ENCODE measurements at regions not wholly inside any gene's neighbourhood (a gene's known extent, or its start where the extent isn't known, plus 50 kb on each side); places are given as distances from the start of the nearest gene placed in this dataset.

DNA sequence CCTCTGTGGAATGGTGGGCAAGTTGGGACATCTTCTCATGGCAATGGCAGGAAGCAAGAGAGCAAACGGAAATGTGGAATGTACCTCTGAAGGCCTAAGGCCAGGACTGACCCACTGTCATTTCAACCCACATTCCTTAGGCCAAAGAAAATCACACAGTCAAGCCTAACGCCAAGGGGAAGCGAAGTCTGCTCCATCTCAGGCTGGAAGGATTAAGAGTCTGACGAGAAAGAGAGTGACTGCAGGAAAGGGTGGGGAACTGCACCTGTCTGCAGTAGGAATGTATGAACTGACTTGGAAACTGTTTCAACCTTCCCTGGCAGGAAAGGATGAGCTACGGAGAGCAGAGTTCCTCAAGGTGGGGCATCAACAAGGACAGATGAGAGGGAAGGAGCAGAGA, 90.2 kb upstream of the TAS2R1 start:
- no peak for DNase-seq

DNA sequence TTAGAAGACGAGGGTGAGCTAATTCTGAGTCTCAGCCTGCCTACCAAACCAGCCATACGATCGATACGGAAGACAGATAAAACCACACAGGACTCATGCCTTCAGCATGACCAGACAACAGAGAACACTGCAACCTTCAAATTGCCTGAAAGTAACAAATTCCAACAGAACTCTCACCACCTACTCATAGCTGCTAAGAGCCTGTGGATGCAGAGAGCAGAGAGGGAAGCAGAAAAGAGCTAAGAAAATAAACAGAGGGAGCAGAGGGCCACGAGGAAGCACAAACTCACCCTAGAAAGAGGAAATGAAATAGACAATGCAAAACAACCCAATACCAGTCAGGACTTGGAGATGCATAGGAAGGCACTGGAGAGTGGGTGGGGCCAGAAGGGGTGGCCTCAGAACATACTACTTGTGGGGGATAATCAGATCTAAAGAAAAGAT, 86.7 kb upstream of the TAS2R1 start:
- no peak for DNase-seq

- DNase-seq, result no peak
These were observed 85.8 kb upstream of the TAS2R1 start for GRCh38 chr5:9715891-9716335.

DNA sequence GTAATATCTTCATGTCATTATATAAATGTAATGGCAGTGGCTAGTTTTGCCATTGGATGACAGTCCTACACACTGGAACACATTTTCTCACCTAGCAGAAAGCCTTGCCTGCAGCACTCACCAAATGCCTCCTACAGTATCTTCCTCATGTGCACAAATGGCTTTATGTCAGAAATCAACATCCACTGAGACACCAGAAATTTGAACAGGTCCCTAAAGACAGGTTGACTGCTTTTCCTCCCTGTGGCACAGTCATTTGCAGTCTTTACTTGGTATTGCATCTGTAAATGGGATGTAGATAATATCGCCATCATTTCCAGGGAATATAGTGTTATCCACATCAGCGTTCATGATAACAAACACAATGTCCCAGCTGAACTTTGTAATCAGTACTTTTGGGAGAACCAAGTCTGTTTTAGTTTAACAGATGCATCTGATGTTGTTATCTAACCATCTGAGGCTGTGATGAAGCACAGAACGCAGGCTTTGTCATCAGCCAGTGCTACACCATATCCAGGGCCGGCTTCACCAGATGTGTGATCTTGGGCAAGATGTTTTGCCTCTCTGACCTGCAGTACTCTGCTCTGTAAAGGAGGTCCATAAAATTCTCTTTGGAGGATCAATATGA, 83.9 kb upstream of the TAS2R1 start:
- DNase-seq, result no peak

DNA sequence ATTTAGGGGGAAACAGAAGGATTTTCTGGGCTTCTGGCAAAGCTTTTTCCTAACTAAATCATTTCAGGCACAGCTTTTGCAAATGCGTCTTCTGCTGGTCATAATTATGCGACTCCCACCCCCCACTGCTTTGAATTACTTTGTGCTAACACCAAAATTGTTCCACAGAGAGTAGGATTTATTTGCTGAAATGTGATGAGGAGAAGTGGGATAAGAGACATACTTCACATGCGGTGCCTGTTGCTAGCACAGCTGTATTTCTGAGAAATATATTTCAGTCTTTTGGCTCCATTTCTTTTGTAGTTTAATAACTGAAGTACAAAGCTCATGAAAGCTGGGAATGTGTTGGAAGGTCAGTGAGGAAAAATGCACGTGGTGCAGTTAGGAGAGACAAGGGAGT, 83.2 kb upstream of the TAS2R1 start:
- no peak for DNase-seq

DNA sequence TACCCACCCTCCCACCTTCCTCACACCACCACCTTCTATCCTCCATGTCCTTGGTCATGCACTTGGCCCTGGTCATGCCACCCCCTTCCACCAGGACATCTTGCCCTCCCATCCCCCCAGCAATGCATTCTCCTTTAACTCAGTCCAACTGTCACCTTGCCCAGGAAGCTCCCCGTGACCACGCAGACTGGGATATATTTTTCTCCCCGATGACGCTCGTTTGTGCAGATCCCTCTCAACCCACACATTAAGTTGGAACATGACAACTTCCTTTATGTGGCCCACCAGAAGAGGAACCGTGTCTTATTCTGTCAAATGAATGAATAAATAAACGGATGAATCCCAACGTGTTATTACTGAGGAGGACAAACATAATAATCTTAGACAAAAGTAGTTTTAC, 82.8 kb upstream of the TAS2R1 start:
- no peak for DNase-seq

DNA sequence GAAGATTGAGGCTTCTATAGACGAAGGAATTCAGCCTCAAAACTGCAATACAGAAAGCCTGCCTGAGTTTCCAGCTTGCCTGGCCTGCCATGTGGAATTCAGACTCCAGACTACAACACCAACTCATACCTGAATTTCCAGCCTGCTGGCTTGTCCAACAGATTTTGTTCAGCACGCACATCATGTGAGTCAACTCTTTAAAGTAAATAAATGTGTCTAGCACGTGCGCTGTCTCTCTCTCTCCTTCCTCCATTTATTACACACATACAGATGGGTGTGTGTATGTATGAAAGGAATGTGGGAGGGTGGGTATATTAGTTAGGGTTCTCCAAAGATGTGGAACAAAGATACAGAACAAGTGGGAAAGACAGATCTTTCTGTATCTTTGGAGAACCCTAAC, 82.4 kb upstream of the TAS2R1 start:
- DNase-seq, result no peak

DNA sequence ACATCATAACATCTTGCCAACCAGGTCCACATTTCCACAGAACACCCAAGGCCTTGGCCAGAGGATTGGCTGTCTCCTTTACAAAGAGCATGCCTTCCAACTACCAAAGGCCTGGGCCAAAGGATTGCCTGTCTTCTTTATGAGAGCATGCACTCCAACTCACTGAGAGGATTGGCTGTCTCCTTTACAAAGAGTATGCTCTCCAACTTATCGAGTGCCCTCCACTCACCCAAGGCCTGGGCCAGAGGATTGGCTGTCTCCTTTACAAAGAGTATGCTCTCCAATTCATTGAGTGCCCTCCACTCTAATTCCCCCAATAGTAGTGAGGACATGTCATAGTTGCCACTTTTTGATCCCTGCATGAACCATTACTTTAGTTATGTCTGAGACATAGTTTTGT, 79.9 kb upstream of the TAS2R1 start:
- peak; percentile 3 for DNase-seq

DNA sequence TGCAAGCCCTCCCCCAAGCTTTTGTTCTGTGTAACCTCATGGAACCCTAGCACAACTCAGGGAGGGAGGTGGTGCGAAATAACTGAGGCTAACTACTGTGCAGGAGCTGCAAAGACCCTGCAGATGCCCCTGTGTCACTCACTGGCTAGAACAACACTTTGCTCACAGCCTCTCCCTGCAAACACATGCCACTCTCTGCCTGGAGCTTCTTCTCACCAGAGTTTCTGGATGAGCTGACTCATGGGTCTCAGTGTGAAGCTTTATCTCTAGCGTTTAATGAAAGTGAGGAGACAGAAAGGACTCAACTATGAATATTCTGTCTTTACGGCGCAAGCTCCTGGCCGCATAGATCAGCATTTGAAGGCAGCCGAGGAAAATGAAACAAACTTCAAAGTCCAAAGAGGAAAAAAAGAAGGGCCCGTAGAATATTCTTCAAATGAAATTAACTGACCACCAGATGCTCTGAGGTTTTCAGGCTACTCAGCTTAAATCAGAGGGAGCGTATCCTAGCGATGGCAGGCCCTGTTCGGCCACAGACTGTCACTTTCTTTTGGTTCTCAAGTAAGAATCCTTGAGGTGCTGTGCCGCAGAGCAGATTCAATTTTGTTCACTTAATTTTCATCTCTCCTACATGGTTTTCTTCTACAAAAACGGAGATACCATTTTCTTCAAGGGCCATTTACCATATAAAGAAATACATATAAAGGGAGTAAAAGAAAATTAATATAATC, 77.7 kb upstream of the TAS2R1 start:
- no peak for DNase-seq

DNA sequence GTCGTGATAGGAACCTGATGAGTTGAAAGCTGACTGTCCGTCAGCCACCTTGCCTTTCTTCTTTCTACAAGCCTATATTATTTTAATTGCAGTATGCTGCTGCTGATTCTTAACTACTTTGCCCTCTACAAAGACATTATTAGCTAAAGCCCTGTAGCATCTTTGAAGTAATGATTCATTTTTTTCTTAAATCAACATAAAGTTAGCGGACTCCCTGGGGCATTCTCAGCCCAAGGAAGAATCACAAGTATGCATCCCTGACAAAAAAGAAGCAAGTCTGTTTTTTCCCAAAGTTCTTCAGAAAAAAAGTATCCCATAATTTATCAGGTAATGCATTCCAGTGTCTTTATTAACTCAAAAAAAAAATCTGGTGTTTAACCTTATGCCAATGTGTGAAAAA, 69.5 kb upstream of the TAS2R1 start:
- no peak for DNase-seq

DNA sequence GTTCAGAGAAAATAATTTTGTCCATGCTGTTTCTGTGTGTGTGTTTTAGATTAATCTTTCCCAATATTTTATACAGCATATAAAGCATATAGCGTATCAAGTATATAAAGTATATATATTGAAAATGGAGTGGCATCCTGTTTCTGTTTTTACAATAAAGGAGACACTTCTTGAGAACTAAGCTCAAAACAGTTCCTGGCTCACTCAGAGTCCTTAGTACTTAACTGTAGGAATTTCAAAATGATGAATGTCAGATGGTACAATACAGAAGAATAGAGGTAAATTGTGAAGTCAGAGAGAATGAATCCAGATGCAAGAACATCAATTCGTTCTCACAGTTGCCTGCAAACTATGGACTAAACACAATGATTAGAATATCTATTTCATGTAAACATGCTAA, 68.7 kb upstream of the TAS2R1 start:
- DNase-seq, result no peak

- DNase-seq, result no peak
These were observed 68.1 kb upstream of the TAS2R1 start for GRCh38 chr5:9698125-9698826.

GRCh38 chr5:9692576-9692975, 62.4 kb upstream of the TAS2R1 start:
- DNase-seq, result no peak

DNA sequence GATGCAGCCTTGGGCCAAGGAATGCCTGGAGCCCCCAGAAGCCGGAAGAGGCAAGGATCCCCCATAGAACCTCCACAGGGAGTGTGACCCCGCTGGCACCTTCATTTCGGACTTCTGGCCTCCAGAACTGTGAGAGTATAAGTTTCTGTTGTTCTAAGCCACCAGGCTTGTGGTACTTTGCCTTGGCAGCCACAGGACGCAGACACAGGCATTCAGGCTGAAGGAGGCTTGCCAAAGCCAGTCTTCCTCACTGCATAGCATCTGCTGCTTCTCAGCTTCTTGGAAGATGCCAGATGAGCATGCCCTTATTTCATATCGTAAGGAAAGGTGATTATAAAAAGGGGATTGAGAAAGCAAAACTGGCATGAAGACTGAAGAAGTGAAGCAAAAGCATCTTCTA, 61.1 kb upstream of the TAS2R1 start:
- no peak for DNase-seq

DNA sequence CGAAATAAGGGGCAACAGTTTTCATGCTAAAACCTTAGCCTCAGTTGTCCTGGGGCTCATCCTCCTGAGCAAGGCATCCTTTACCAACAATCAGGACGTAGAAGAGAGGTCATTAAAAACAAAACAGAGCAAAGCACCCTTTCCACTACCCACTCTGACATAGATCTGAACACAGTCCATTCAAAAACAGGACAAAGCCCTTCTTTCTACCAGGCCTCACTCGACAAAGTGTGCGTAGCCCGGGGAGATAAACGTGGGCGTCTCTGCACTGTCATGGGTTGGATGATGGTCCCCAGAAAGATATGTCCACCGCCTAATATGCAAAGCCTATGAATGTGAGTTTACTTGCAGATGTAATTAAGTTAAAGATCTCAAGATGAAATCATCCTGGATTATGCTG, 60.6 kb upstream of the TAS2R1 start:
- DNase-seq, result no peak

DNA sequence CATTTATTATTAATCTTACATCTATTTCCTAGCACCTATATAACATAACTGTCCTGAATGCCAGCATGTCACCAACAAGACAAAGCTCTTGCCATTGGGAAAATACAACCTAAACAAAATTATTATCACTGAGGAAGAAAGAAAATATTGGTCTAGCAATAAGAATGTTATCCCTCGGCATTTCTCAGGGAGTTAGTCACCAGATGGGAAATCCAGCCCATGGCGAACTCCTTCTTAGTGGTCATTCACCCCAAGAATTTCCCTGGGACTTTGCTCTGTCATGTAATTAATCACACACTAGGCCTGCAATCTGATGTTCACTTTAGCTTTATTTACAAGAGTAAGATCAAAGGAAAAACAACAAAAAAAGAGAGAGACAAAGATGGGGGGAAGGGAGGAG, 56.1 kb upstream of the TAS2R1 start:
- DNase-seq, result no peak

DNA sequence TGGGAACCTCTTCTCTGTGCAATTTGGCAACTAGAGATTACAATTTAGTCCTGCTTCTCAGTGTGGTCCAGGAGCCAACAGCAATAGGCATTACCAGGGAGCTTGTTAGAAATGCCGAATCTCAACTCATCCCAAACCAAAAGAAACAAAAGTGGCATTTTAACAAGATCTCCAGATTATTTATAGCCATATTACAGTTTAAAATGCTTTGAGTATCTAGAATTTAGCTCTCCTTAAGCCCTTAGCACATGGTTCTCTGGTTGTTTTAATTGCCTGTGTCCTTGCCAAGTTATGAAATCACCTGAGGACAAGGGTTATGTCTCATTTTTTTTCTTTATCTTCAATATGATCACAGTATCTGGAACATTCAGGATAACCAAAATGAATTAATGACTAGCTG, 51.6 kb upstream of the TAS2R1 start:
- DNase-seq, result no peak

All from NCI-H510A (cell line).